22Rv1 (cell line): ENCODE measurements at regions not wholly inside any gene's neighbourhood (a gene's known extent, or its start where the extent isn't known, plus 50 kb on each side); places are given as distances from the start of the nearest gene placed in this dataset.

Experiments used
- ZFX ChIP-seq: fragments of 450-650 bp; IDR thresholded peaks from 2 replicates; pipeline ENCODE4 v1.6.1; 2017; ENCODE audit warnings: antibody characterized with exemption, borderline replicate concordance
- TF ChIP-seq, protein P1 (sequence below): fragments of 450-650 bp; IDR thresholded peaks from 2 replicates; pipeline ENCODE4 v1.5.1; 2017; ENCODE audit warnings: mild to moderate bottlenecking

DNA sequence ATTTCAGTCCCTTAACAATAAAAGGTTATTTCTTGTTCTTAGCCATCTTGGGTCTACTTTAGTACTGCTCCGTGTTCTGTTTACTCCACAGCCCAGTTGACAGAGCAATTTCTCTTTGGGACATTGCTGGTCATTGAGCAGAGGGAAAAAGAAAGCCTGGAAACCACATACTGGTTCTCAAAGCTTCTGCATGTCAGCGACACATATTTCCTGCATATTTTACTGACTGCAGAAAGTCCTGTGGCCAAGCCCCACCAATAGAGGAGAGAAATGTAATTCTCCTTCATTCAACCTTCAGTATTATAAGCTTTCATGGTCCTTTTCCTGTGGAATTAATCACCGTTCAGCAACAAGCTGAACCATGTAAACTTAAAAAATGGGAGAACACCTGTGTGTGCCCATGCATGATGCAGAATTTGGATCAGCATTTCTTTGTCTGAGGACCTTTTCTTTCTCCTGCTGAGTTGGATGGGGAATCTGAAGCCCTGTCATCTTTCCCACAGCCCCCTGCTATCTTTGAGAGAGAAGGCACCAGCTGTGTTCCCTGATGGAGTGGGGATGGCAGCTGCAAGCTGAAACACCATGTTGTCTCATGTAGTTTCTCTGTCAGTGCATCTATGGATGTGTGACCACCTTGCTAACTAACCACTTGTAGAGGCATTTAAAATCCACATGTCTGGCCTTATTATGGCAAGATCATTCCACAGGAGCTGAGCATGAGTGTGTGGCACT lies 431.6 kb downstream of the MEIS1 start:
- TF ChIP-seq, protein P1, sequence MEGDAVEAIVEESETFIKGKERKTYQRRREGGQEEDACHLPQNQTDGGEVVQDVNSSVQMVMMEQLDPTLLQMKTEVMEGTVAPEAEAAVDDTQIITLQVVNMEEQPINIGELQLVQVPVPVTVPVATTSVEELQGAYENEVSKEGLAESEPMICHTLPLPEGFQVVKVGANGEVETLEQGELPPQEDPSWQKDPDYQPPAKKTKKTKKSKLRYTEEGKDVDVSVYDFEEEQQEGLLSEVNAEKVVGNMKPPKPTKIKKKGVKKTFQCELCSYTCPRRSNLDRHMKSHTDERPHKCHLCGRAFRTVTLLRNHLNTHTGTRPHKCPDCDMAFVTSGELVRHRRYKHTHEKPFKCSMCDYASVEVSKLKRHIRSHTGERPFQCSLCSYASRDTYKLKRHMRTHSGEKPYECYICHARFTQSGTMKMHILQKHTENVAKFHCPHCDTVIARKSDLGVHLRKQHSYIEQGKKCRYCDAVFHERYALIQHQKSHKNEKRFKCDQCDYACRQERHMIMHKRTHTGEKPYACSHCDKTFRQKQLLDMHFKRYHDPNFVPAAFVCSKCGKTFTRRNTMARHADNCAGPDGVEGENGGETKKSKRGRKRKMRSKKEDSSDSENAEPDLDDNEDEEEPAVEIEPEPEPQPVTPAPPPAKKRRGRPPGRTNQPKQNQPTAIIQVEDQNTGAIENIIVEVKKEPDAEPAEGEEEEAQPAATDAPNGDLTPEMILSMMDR = no peak
- TF ChIP-seq ZFX = no peak
